Body of pancreas (tissue), 4 donors: ENCODE measurements at regions not wholly inside any gene's neighbourhood (a gene's known extent, or its start where the extent isn't known, plus 50 kb on each side); places are given as distances from the start of the nearest gene placed in this dataset.

Experiments used
- ATAC-seq: fragments of 150-250 bp; one replicate; pipeline ENCODE4 v1.9.1; 2016
- DNase-seq, 4 donors: peaks; one replicate each; pipeline ENCODE4 v3.0.0-alpha.2; 2019
- H3K27ac ChIP-seq, 4 donors: fragments of 200-600 bp; sonication (generic); 1 replicate in 3 of 4; 2 replicates in 1 of 4; pipeline versions ENCODE4 v1.5.1 to v1.6.1; 2016 to 2019; ENCODE audit warnings: mild to moderate bottlenecking in 1 of 4, mixed read lengths in 1 of 4, moderate library complexity in 1 of 4
- H3K27me3 ChIP-seq, 2 donors: fragments of 200-600 bp; sonication (generic); one replicate each; pipeline ENCODE4 v1.6.0; 2016; ENCODE audit warnings: mild to moderate bottlenecking in 1 of 2
- H3K36me3 ChIP-seq, 2 donors: fragments of 200-600 bp; sonication (generic); replicated peaks in 1 of 2; 2 replicates each; pipeline ENCODE4 v1.5.1; 2016; ENCODE audit warnings: low read depth in 2 of 2; ENCODE audit not compliant: insufficient read depth in 1 of 2
- H3K4me1 ChIP-seq: fragments of 200-600 bp; sonication (generic); one replicate; pipeline ENCODE4 v1.6.0; 2016
- H3K4me3 ChIP-seq, 2 donors: fragments of 200-600 bp; sonication (generic); 1 replicate in 1 of 2; 2 replicates in 1 of 2; pipeline ENCODE4 v1.5.1; 2016 to 2019
- H3K9me3 ChIP-seq, 3 donors: fragments of 200-600 bp; sonication (generic); 1 replicate in 2 of 3; 2 replicates in 1 of 3; pipeline ENCODE4 v1.5.1; 2016
- POLR2A ChIP-seq, 3 donors: fragments of 450-650 bp; IDR thresholded peaks; one replicate each; pipeline ENCODE4 v1.6.1; 2016; ENCODE audit warnings: antibody characterized with exemption in 3 of 3, mild to moderate bottlenecking in 2 of 3
- WGBS, 2 donors: methylation state at CpG; one replicate each; pipeline ENCODE4 v1.1.5; 2017; 5-methylcytosine and 5-hydroxymethylcytosine counted together
- intact Hi-C: fragments of 100-400 bp; cut with DNase I; formaldehyde crosslinking; loops from one replicate; pipeline ENCODE4 v1.15.1; 2023
- TF ChIP-seq, protein P1 (sequence below), 7 experiments: fragments of 450-650 bp in 4 of 7; fragments of 200-600 bp in 3 of 7; sonication (generic) in 3 of 7; IDR thresholded peaks; one replicate each; pipeline ENCODE4 v1.5.1; 2016 to 2019; ENCODE audit warnings: antibody characterized with exemption in 7 of 7

GRCh38 chr4:184320631-184321030 is 103.0 kb upstream of the ENPP6 start:
- intact Hi-C loops = no loop called here
- DNase-seq (peak in 2 of 4 donors; percentile 25 to 30), ATAC-seq (peak; percentile 40)
- no peak overlapping the region for H3K4me3 ChIP-seq
- no peaks in the 10 kb centered on the region for H3K36me3 ChIP-seq
- TF ChIP-seq, protein P1, sequence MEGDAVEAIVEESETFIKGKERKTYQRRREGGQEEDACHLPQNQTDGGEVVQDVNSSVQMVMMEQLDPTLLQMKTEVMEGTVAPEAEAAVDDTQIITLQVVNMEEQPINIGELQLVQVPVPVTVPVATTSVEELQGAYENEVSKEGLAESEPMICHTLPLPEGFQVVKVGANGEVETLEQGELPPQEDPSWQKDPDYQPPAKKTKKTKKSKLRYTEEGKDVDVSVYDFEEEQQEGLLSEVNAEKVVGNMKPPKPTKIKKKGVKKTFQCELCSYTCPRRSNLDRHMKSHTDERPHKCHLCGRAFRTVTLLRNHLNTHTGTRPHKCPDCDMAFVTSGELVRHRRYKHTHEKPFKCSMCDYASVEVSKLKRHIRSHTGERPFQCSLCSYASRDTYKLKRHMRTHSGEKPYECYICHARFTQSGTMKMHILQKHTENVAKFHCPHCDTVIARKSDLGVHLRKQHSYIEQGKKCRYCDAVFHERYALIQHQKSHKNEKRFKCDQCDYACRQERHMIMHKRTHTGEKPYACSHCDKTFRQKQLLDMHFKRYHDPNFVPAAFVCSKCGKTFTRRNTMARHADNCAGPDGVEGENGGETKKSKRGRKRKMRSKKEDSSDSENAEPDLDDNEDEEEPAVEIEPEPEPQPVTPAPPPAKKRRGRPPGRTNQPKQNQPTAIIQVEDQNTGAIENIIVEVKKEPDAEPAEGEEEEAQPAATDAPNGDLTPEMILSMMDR (IDR thresholded peaks at IDR 0.05) = no peak
- TF ChIP-seq POLR2A (IDR thresholded peaks at IDR 0.05) = no peak
- no peaks in the 10 kb centered on the region for H3K27me3 ChIP-seq
- no peak overlapping the region for H3K27ac ChIP-seq
- H3K4me1 ChIP-seq = no peaks in the 10 kb centered on the region
- no peaks in the 10 kb centered on the region for H3K9me3 ChIP-seq
- WGBS, 2 donors = 81 to 88% methylated on average over 8 of the region's 8 CpGs

DNA sequence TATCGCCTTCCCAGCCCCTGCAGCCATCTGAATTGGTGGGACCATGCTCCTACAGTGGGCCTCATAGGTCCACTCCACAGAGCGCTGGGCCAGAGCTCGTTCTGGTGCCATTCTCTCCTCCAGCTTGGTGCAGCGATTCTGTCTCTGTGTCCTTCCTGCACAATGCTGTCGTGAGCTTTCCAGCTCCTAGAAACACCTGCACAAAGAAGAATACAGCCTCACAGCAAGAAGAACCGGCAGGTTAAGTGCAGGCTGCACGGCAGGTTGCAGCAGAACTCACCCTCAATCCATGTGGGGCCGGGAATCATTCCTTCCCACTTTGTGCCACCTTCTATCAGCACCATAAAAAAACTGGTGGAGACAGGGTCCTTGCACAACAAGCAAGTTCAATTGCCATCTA is 101.2 kb upstream of the ENPP6 start:
- 93 to 95% methylated on average over 8 of the region's 8 CpGs for WGBS, 2 donors
- Histone ChIP-seq H3K36me3 (no peaks in the 10 kb centered on the region), H3K4me1 (no peaks in the 10 kb centered on the region), H3K9me3 (no peaks in the 10 kb centered on the region), H3K27me3 (no peaks in the 10 kb centered on the region), H3K27ac (no peak overlapping the region), H3K4me3 (no peak overlapping the region)
- DNase-seq (no peak), ATAC-seq (no peak)
- TF ChIP-seq, protein P1 (IDR thresholded peaks at IDR 0.05) = no peak
- no peak for TF ChIP-seq POLR2A (IDR thresholded peaks at IDR 0.05)
- intact Hi-C loops = no loop called here

DNA sequence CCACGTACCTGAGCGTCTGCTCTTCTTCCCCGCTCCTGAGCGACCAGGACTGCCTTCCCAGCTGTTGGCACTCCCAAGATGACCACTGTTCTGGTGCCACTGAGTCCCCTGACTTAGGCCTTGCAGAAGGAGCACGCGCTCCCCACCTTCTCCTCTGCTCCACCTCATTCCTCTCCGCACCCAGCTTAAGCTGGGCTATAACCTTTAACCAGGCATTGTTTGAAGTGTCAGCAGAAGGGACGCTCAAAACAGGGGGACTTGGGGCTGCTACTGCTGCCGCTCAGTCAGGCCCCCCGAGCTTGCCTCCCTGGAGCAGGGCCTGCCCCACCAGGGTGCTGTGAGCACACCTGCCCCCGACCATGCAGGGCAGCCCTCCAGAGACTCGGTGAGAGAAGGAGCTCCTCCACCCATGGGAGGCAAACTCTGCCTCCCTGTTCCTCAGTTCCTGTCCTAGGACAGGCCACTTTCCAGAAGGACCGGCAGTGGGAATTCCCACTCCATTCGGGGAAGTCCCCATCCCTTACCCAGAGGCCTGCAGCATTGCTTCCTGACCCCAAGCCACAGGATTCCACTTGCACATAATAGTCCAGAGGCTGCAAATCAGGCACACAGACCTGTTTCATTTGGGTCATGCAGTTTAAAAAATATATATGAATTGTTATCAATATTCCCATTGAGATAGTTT is 99.7 kb upstream of the ENPP6 start:
- intact Hi-C loops = no loop called here
- H3K36me3 ChIP-seq = no peaks in the 10 kb centered on the region
- H3K4me3 ChIP-seq = no peak overlapping the region
- no peak overlapping the region for H3K27ac ChIP-seq
- H3K27me3 ChIP-seq = no peaks in the 10 kb centered on the region
- no peaks in the 10 kb centered on the region for H3K9me3 ChIP-seq
- ATAC-seq (no peak), DNase-seq (no peak)
- no peaks in the 10 kb centered on the region for H3K4me1 ChIP-seq
- TF ChIP-seq POLR2A (IDR thresholded peaks at IDR 0.05) = no peak
- TF ChIP-seq, protein P1 (IDR thresholded peaks at IDR 0.05) = no peak
- WGBS, 2 donors = 85% methylated on average over 14 of the region's 14 CpGs

DNA sequence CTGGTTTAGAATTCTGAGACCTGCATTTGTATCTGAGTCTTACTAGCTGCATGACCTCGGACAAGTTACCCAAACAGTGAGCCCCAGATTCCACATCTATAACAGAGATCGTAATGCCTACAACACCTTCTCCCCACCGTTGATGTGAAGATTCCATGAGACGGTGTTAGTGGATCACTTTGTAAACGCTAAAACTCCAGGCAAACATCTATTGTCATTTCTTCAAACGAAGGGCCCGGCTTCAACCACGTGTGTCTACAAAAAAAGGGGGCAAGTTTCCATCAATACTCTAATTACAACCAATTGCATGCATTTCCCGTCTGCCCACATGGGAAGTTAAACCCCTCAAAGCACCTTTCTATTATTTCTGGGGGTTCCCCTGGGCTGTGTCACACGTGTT is 99.1 kb upstream of the ENPP6 start:
- ATAC-seq (no peak), DNase-seq (no peak)
- TF ChIP-seq, protein P1 (IDR thresholded peaks at IDR 0.05) = no peak
- no peak for TF ChIP-seq POLR2A (IDR thresholded peaks at IDR 0.05)
- WGBS, 2 donors = 80 to 84% methylated on average over 10 of the region's 10 CpGs
- H3K4me3 ChIP-seq = no peak overlapping the region
- no peaks in the 10 kb centered on the region for H3K9me3 ChIP-seq
- H3K4me1 ChIP-seq = no peaks in the 10 kb centered on the region
- intact Hi-C loops = no loop called here
- no peaks in the 10 kb centered on the region for H3K36me3 ChIP-seq
- no peaks in the 10 kb centered on the region for H3K27me3 ChIP-seq
- no peak overlapping the region for H3K27ac ChIP-seq
